Activated CD8-positive, alpha-beta memory T cell treated with anti-CD3 and anti-CD28 coated beads for 4 hours (primary cell): ENCODE measurements at regions not wholly inside any gene's neighbourhood (a gene's known extent, or its start where the extent isn't known, plus 50 kb on each side); places are given as distances from the start of the nearest gene placed in this dataset.

Experiments
- DNase-seq, 2 donors: peaks; one replicate each; pipeline ENCODE4 v3.0.0-alpha.2; 2020; ENCODE audit warnings: low read depth in 2 of 2

- DNase-seq = no peak
Measured at GRCh38 chr18:73852789-73853549, 294.7 kb downstream of the FBXO15 start.

GRCh38 chr18:73850782-73851181, 296.9 kb downstream of the FBXO15 start:
- no peak for DNase-seq

- DNase-seq = no peak
Measured at GRCh38 chr18:73848656-73849055, 299.0 kb downstream of the FBXO15 start.

- no peak for DNase-seq
Measured at GRCh38 chr18:73843455-73843854, 304.2 kb downstream of the FBXO15 start.

GRCh38 chr18:73842795-73843394, 304.7 kb downstream of the FBXO15 start:
- peak in 1 of 2 donors; percentile 4 for DNase-seq

- no peak for DNase-seq
Measured at GRCh38 chr18:73841661-73842060, 306.0 kb downstream of the FBXO15 start.

- DNase-seq = no peak
Measured at GRCh38 chr18:73840319-73840945, 307.2 kb downstream of the FBXO15 start.

- DNase-seq = no peak
Measured at GRCh38 chr18:73839441-73839840, 308.2 kb downstream of the FBXO15 start.

- DNase-seq = no peak
Measured at GRCh38 chr18:73838107-73838506, 309.5 kb downstream of the FBXO15 start.

- no peak for DNase-seq
Measured at GRCh38 chr18:73835656-73836364, 311.8 kb downstream of the FBXO15 start.

- no peak for DNase-seq
Measured at GRCh38 chr18:73835039-73835438, 312.6 kb downstream of the FBXO15 start.

GRCh38 chr18:73831688-73832087, 315.9 kb downstream of the FBXO15 start:
- DNase-seq = no peak

GRCh38 chr18:73829146-73829545, 318.5 kb downstream of the FBXO15 start:
- DNase-seq = no peak

- DNase-seq = no peak
Measured at GRCh38 chr18:73827801-73828200, 319.8 kb downstream of the FBXO15 start.

- DNase-seq = no peak
Measured at GRCh38 chr18:73826098-73826497, 321.5 kb downstream of the FBXO15 start.

GRCh38 chr18:73824671-73825070, 323.0 kb downstream of the FBXO15 start:
- DNase-seq = no peak

GRCh38 chr18:73812423-73812822, 335.2 kb downstream of the FBXO15 start:
- DNase-seq = no peak

- no peak for DNase-seq
Measured at GRCh38 chr18:73807551-73808192, 340.0 kb downstream of the FBXO15 start.

- no peak for DNase-seq
Measured at GRCh38 chr18:73805991-73806390, 341.6 kb downstream of the FBXO15 start.

GRCh38 chr18:73797419-73797818, 350.2 kb downstream of the FBXO15 start:
- DNase-seq = no peak

- no peak for DNase-seq
Measured at GRCh38 chr18:73793386-73793785, 354.2 kb downstream of the FBXO15 start.

- no peak for DNase-seq
Measured at GRCh38 chr18:73791081-73791480, 356.6 kb downstream of the FBXO15 start.
